ENCODE measurements at regions not wholly inside any gene's neighbourhood (a gene's known extent, or its start where the extent isn't known, plus 50 kb on each side); places are given as distances from the start of the nearest gene placed in this dataset.

DNA sequence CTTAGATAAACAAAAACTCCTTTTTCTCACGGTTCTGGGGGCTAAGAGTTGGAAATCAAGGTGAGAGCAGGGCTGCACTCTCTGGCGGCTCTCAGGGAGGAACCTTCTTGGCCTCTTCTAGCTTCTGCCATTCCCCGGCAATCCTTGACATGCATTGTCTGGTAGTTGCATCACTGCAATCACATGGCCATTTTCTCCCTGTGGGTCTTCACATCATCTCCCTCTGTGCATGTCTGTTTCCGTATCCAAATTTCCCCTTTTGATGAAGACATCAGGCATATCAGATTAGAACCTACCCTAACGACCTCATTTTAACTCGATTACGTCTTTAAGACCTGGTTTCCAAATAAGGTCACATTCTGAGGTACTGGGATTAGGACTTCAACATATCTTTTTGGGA lies 129.2 kb upstream of the MAN2A1 start:
- H3K9me3 Mint-ChIP-seq (ENCODE audit: insufficient read depth): no peaks in the 10 kb centered on the region
- H4K20me1 ChIP-seq (ENCODE audit: control insufficient read depth, insufficient read depth, low read length, poor library complexity, severe bottlenecking): no peaks in the 10 kb centered on the region
- CTCF ChIA-PET: no interaction called here
- no peak overlapping the region for H3K4me2 ChIP-seq (replicated peaks; ENCODE audit: low read depth, low read length, poor library complexity, severe bottlenecking)
- no peaks in the 10 kb centered on the region for H3K36me3 ChIP-seq (replicated peaks in 1 of 2; ENCODE audit: control extremely low read depth in 1 of 2, control insufficient read depth in 1 of 2, extremely low read depth in 1 of 2, insufficient read depth in 2 of 2, low read length in 1 of 2)
- H3K27me3 Mint-ChIP-seq: peaks cover 14% of the 10 kb centered on the region
- no peak for ATAC-seq (ENCODE audit: low read depth)
- H3K27ac ChIP-seq (ENCODE audit: low read length in 2 of 2): no peak overlapping the region
- intact Hi-C loops (cut with micrococcal nuclease): no loop called here
- no peaks in the 10 kb centered on the region for H3K27me3 ChIP-seq (replicated peaks in 1 of 4; ENCODE audit: control extremely low read depth in 1 of 4, control insufficient read depth in 3 of 4, insufficient read depth in 4 of 4, low read length in 3 of 4)
- POLR2A ChIA-PET: no interaction called here
- no peak overlapping the region for H3K4me3 Mint-ChIP-seq
- H2AFZ ChIP-seq (ENCODE audit: insufficient read depth, low read depth, low read length, poor library complexity, severe bottlenecking): no peak overlapping the region
- TF ChIP-seq, protein P1, sequence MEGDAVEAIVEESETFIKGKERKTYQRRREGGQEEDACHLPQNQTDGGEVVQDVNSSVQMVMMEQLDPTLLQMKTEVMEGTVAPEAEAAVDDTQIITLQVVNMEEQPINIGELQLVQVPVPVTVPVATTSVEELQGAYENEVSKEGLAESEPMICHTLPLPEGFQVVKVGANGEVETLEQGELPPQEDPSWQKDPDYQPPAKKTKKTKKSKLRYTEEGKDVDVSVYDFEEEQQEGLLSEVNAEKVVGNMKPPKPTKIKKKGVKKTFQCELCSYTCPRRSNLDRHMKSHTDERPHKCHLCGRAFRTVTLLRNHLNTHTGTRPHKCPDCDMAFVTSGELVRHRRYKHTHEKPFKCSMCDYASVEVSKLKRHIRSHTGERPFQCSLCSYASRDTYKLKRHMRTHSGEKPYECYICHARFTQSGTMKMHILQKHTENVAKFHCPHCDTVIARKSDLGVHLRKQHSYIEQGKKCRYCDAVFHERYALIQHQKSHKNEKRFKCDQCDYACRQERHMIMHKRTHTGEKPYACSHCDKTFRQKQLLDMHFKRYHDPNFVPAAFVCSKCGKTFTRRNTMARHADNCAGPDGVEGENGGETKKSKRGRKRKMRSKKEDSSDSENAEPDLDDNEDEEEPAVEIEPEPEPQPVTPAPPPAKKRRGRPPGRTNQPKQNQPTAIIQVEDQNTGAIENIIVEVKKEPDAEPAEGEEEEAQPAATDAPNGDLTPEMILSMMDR (IDR thresholded peaks at IDR 0.05): no peak
- TF ChIP-seq EZH2 (IDR thresholded peaks at IDR 0.05; ENCODE audit: borderline replicate concordance, insufficient read depth, low read depth, low read length, poor library complexity, severe bottlenecking): no peak
- no peak overlapping the region for H3K9ac ChIP-seq (ENCODE audit: low read length)
- no peaks in the 10 kb centered on the region for H3K9me3 ChIP-seq (ENCODE audit: control extremely low read depth in 1 of 3, control insufficient read depth in 2 of 3, insufficient read depth in 1 of 3, low read length in 2 of 3)
- no peaks in the 10 kb centered on the region for H3K4me1 Mint-ChIP-seq
- DNase-seq: no peak
- H3K4me1 ChIP-seq (ENCODE audit: control insufficient read depth in 2 of 2, insufficient read depth in 2 of 2, low read length in 2 of 2): no peaks in the 10 kb centered on the region
- 80% methylated on average over 3 of the region's 7 CpGs for WGBS (ENCODE audit: insufficient coverage)
- H3K79me2 ChIP-seq (ENCODE audit: control insufficient read depth, insufficient read depth, low read length): no peaks in the 10 kb centered on the region
- no peak overlapping the region for H3K4me3 ChIP-seq (ENCODE audit: control extremely low read depth in 1 of 5, extremely low read depth in 1 of 5, insufficient read depth in 1 of 5, low read depth in 2 of 5, low read length in 4 of 5)
- H3K27ac Mint-ChIP-seq: no peak overlapping the region

- ChIA-PET POLR2A (no interaction called here), CTCF (no interaction called here)
- no peaks in the 10 kb centered on the region for H3K36me3 ChIP-seq (replicated peaks in 1 of 2; ENCODE audit: control extremely low read depth in 1 of 2, control insufficient read depth in 1 of 2, extremely low read depth in 1 of 2, insufficient read depth in 2 of 2, low read length in 1 of 2)
- Mint-ChIP-seq H3K27me3 (peaks cover 7% of the 10 kb centered on the region), H3K4me1 (no peaks in the 10 kb centered on the region), H3K4me3 (no peak overlapping the region), H3K27ac (no peak overlapping the region), H3K9me3 (ENCODE audit: insufficient read depth) (no peaks in the 10 kb centered on the region)
- no peak overlapping the region for H3K27ac ChIP-seq (ENCODE audit: low read length in 2 of 2)
- peaks cover 0 to 2% (median 0%) of the 10 kb centered on the region in 3 donors for H3K9me3 ChIP-seq (ENCODE audit: control extremely low read depth in 1 of 3, control insufficient read depth in 2 of 3, insufficient read depth in 1 of 3, low read length in 2 of 3)
- DNase-seq (no peak), ATAC-seq (ENCODE audit: low read depth) (no peak)
- H3K4me1 ChIP-seq (ENCODE audit: control insufficient read depth in 2 of 2, insufficient read depth in 2 of 2, low read length in 2 of 2): no peaks in the 10 kb centered on the region
- no peaks in the 10 kb centered on the region for H4K20me1 ChIP-seq (ENCODE audit: control insufficient read depth, insufficient read depth, low read length, poor library complexity, severe bottlenecking)
- H3K4me3 ChIP-seq (ENCODE audit: control extremely low read depth in 1 of 5, extremely low read depth in 1 of 5, insufficient read depth in 1 of 5, low read depth in 2 of 5, low read length in 4 of 5): no peak overlapping the region
- H2AFZ ChIP-seq (ENCODE audit: insufficient read depth, low read depth, low read length, poor library complexity, severe bottlenecking): no peak overlapping the region
- H3K27me3 ChIP-seq (replicated peaks in 1 of 4; ENCODE audit: control extremely low read depth in 1 of 4, control insufficient read depth in 3 of 4, insufficient read depth in 4 of 4, low read length in 3 of 4): no peaks in the 10 kb centered on the region
- no peak for TF ChIP-seq EZH2 (IDR thresholded peaks at IDR 0.05; ENCODE audit: borderline replicate concordance, insufficient read depth, low read depth, low read length, poor library complexity, severe bottlenecking)
- TF ChIP-seq, protein P1 (IDR thresholded peaks at IDR 0.05): no peak
- H3K79me2 ChIP-seq (ENCODE audit: control insufficient read depth, insufficient read depth, low read length): no peaks in the 10 kb centered on the region
- H3K4me2 ChIP-seq (replicated peaks; ENCODE audit: low read depth, low read length, poor library complexity, severe bottlenecking): no peak overlapping the region
- intact Hi-C loops (cut with micrococcal nuclease): no loop called here
- no CpG with 5 or more reads among the region's 2 CpGs for WGBS (ENCODE audit: insufficient coverage)
- H3K9ac ChIP-seq (ENCODE audit: low read length): no peak overlapping the region
These were observed 130.8 kb upstream of the MAN2A1 start for GRCh38 chr5:109558952-109559351.

Data from B cell (primary cell).